ENCODE measurements at regions not wholly inside any gene's neighbourhood (a gene's known extent, or its start where the extent isn't known, plus 50 kb on each side); places are given as distances from the start of the nearest gene placed in this dataset.

DNA sequence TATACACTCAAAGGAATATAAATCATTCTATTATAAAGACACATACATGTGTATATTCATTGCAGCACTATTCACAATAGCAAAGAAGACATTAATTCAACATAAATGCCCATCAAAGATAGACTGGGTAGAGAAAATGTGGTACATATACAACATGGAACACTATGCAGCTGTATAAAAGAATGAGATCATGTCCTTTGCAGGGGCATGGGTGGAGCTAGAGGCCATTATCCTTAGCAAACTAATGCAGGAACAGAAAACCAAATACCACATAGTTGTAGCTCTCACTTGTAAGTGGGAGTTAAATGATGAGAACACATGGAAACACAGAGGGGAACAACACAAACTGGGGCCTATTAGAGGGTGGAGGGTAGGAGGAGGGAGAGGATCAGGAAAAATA, 121.0 kb upstream of the LOC128125822 start:
- H3K36me3 ChIP-seq (ENCODE audit: low read depth), result no peaks in the 10 kb centered on the region
- intact Hi-C loops (cut with DNase I, micrococcal nuclease), result no loop called here
- no peaks in the 10 kb centered on the region for H3K9me3 ChIP-seq
- H3K4me3 ChIP-seq, result no peak overlapping the region
- ATAC-seq (no peak), DNase-seq (no peak)
- TF ChIP-seq, protein P1, sequence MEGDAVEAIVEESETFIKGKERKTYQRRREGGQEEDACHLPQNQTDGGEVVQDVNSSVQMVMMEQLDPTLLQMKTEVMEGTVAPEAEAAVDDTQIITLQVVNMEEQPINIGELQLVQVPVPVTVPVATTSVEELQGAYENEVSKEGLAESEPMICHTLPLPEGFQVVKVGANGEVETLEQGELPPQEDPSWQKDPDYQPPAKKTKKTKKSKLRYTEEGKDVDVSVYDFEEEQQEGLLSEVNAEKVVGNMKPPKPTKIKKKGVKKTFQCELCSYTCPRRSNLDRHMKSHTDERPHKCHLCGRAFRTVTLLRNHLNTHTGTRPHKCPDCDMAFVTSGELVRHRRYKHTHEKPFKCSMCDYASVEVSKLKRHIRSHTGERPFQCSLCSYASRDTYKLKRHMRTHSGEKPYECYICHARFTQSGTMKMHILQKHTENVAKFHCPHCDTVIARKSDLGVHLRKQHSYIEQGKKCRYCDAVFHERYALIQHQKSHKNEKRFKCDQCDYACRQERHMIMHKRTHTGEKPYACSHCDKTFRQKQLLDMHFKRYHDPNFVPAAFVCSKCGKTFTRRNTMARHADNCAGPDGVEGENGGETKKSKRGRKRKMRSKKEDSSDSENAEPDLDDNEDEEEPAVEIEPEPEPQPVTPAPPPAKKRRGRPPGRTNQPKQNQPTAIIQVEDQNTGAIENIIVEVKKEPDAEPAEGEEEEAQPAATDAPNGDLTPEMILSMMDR (IDR thresholded peaks at IDR 0.05), result no peak
- no peaks in the 10 kb centered on the region for H3K4me1 ChIP-seq (ENCODE audit: low read depth)

DNA sequence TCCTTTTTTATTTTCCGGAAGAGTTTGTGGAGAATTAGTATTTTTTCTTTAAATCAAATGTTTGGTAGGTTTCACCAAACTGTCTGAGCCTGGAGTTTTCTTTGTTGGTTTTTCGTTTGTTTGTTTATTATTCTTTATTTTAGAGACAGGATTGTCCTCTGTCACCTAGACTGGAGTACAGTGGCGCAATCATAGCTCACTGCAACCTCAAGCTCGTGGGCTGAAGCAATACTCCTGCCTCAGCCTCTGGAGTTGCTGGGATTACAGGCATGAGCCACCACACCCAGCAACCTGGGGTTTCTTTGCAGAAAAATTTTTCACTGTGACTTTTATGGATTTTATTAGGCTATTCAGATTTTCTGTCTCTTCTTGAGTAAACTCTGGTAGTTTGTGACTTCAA, 120.2 kb upstream of the LOC128125822 start:
- TF ChIP-seq, protein P1 (IDR thresholded peaks at IDR 0.05), result no peak
- Histone ChIP-seq H3K4me1 (ENCODE audit: low read depth) (no peaks in the 10 kb centered on the region), H3K36me3 (ENCODE audit: low read depth) (no peaks in the 10 kb centered on the region), H3K9me3 (no peaks in the 10 kb centered on the region), H3K4me3 (no peak overlapping the region)
- DNase-seq, result peak in 1 of 3 donors; percentile 43
- ATAC-seq, result peak; percentile 91
- intact Hi-C loops (cut with DNase I, micrococcal nuclease), result no loop called here

DNA sequence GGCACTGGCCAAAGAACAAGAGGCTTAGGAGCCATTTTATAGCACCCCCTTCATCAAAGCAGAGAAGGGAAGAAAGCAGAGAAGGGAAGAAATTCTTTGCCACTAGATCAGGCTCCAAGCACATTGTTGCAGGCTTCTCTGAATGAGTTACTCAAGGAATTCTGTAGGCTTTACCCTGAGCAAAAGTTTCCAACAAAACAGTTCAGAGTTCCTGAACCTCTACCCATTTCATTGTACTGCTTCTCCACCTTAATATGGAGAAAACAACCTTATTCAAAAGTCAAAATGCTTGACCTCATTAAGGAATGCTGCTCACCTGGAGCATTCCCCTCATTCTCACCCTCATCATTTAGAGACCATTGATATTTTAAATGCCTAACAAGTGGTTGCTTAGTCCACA, 115.5 kb upstream of the LOC128125822 start:
- ATAC-seq, result no peak
- H3K4me3 ChIP-seq, result no peak overlapping the region
- H3K36me3 ChIP-seq (ENCODE audit: low read depth), result no peaks in the 10 kb centered on the region
- H3K4me1 ChIP-seq (ENCODE audit: low read depth), result no peaks in the 10 kb centered on the region
- intact Hi-C loops (cut with DNase I, micrococcal nuclease), result no loop called here
- no peaks in the 10 kb centered on the region for H3K9me3 ChIP-seq
- TF ChIP-seq, protein P1 (IDR thresholded peaks at IDR 0.05), result no peak
- no peak for DNase-seq

DNA sequence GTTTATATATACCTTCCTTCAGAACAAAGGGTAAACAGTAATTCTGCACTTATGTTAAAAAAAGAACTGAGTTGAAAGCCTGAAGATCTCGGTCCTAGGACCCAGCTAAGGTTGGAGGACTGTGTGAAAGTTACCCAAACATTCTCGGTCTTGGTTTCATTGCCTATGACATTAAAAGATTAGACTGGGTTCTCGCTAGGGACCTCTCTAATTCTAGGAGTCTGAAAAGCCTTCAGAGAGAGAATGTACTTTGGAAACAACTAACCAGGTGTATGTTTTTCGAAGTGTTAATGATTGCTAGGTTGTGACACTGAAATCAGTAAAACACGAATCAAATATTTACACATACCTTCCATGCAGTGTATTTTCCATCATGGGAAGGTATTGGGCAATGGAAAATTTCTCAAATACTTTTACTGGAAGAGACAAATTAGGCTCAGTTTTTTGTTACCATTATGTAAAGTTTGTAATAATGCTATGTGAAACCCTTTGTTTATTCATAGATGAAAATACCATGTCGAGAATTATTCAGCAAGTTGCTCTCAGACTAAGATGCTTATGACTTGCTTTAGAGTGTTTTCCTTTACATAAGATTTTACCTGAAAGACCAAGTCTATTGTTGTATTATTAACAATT, 113.7 kb upstream of the LOC128125822 start:
- H3K4me3 ChIP-seq, result no peak overlapping the region
- H3K9me3 ChIP-seq, result no peaks in the 10 kb centered on the region
- H3K4me1 ChIP-seq (ENCODE audit: low read depth), result no peaks in the 10 kb centered on the region
- TF ChIP-seq, protein P1 (IDR thresholded peaks at IDR 0.05), result no peak
- no peaks in the 10 kb centered on the region for H3K36me3 ChIP-seq (ENCODE audit: low read depth)
- DNase-seq (no peak), ATAC-seq (peak; percentile 97)
- intact Hi-C loops (cut with DNase I, micrococcal nuclease), result no loop called here

DNA sequence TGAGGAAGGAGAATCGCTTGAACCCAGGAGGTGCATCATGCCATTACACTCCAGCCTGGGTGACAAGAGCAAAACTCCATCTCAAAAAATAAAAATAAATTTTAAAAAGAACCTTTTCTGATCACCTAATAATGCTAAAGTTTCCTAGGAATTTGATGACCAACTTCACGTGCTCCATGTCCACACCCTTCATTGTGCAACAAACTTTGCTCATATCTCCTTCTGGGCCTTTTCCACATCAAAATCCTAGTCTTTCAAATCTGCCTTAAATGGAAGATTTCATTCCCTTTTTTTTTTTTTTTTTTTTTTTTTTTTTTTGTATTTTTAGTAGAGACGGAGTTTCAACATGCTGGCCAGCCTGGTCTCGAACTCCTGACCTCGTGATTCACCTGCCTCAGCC, 112.5 kb upstream of the LOC128125822 start:
- ATAC-seq, result no peak
- peaks cover 5% of the 10 kb centered on the region for H3K4me1 ChIP-seq (ENCODE audit: low read depth)
- H3K9me3 ChIP-seq, result no peaks in the 10 kb centered on the region
- peak in 1 of 3 donors; percentile 43 for DNase-seq
- TF ChIP-seq, protein P1 (IDR thresholded peaks at IDR 0.05), result no peak
- intact Hi-C loops (cut with DNase I, micrococcal nuclease), result no loop called here
- H3K36me3 ChIP-seq (ENCODE audit: low read depth), result no peaks in the 10 kb centered on the region
- H3K4me3 ChIP-seq, result no peak overlapping the region

DNA sequence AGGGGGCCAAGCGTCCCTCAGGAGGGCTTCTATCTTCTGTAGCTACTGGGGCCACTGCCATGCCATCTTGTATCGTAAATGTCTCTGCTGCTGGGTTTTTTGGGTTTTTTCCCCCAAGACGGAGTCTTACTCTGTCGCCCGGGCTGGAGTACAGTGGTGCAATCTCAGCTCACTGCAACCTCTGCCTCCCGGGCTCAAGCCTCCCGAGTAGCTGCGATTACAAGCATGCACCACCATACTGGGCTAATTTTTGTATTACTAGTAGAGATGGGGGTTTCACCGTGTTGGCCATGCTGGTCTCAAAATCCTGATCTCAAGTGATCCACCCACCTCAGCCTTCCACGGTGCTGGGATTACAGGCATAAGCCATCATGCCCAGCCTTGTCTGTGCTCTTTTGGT, 111.3 kb upstream of the LOC128125822 start:
- DNase-seq, result no peak
- ATAC-seq, result no peak
- intact Hi-C loops (cut with DNase I, micrococcal nuclease), result no loop called here
- Histone ChIP-seq H3K4me3 (no peak overlapping the region), H3K36me3 (ENCODE audit: low read depth) (no peaks in the 10 kb centered on the region), H3K9me3 (no peaks in the 10 kb centered on the region), H3K4me1 (ENCODE audit: low read depth) (peaks cover 5% of the 10 kb centered on the region)
- TF ChIP-seq, protein P1 (IDR thresholded peaks at IDR 0.05), result no peak
